Ectodermal cell (in vitro differentiated cells): ENCODE measurements at regions not wholly inside any gene's neighbourhood (a gene's known extent, or its start where the extent isn't known, plus 50 kb on each side); places are given as distances from the start of the nearest gene placed in this dataset.

Experiments
- H3K27ac ChIP-seq: 2 replicates; pipeline ENCODE4 v1.7.0; 2013; ENCODE audit warnings: mild to moderate bottlenecking, low read depth, low read length; ENCODE audit not compliant: insufficient read depth, poor library complexity, severe bottlenecking
- H3K27me3 ChIP-seq: 2 replicates; pipeline ENCODE4 v1.7.0; 2013; ENCODE audit warnings: mild to moderate bottlenecking, low read length; ENCODE audit not compliant: insufficient read depth, control insufficient read depth, poor library complexity, severe bottlenecking
- H3K36me3 ChIP-seq: one replicate; pipeline ENCODE4 v1.7.0; 2013; ENCODE audit warnings: low read length; ENCODE audit not compliant: control insufficient read depth, insufficient read depth
- H3K4me1 ChIP-seq: one replicate; pipeline ENCODE4 v1.7.0; 2013; ENCODE audit warnings: low read length; ENCODE audit not compliant: control insufficient read depth, insufficient read depth
- H3K4me3 ChIP-seq: 2 replicates; pipeline ENCODE4 v1.7.0; 2013; ENCODE audit warnings: low read depth, low read length, control low read depth; ENCODE audit not compliant: insufficient read depth
- H3K9me3 ChIP-seq: 2 replicates; pipeline ENCODE4 v1.7.0; 2013; ENCODE audit warnings: mild to moderate bottlenecking, low read length, moderate library complexity; ENCODE audit not compliant: control insufficient read depth
- WGBS, 2 experiments: methylation state at CpG; one replicate each; pipeline ENCODE4 v1.1.7; 2013; ENCODE audit warnings: missing lambda C conversion rate in 2 of 2; 5-methylcytosine and 5-hydroxymethylcytosine counted together

DNA sequence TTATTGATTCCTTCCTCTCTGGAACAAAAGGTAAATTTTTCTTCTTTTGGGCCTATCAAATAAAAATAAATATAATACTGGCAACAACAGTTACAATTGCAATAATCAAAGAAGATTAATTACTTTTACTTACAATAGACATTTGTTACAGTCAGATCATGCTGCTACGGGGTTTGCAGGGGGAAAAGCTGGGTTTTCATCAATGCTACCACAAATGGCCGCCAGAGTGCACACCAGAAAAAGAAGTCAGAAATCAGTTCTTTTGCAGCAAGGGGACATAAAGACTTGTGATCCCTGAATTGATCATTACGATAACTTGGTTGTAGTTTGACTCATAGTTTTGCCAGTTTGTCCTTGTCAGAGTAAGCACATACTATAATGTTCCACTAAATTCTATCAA, 714.5 kb upstream of the EYS start:
- H3K36me3 ChIP-seq = no peaks in the 10 kb centered on the region
- H3K4me1 ChIP-seq = no peaks in the 10 kb centered on the region
- no peaks in the 10 kb centered on the region for H3K27me3 ChIP-seq
- no peak overlapping the region for H3K27ac ChIP-seq
- WGBS, 2 experiments = 58 to 59% methylated on average over 3 of the region's 3 CpGs
- no peaks in the 10 kb centered on the region for H3K9me3 ChIP-seq
- H3K4me3 ChIP-seq = no peak overlapping the region

DNA sequence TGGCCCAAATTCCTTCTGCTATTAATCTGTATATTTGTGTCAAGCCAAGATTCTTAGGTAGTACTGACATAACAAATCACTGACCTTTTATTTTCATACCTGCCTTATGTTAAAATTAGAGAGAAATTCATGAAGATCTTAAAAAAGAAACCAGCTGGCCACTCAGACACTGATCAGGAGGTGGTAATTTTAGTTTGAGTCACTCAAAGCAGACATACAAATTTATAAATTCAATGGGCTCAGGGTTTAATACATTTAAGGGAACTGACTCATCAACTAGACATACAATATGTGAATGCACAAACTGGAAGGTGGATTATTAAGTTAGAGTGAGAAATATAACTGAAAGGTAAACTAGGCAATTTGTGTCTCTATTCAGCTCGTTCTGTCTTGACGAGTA, 711.9 kb upstream of the EYS start:
- Histone ChIP-seq H3K4me1 (no peaks in the 10 kb centered on the region), H3K36me3 (no peaks in the 10 kb centered on the region), H3K9me3 (no peaks in the 10 kb centered on the region), H3K27ac (no peak overlapping the region), H3K27me3 (no peaks in the 10 kb centered on the region), H3K4me3 (no peak overlapping the region)
- WGBS, 2 experiments = 84 to 94% methylated on average over 2 of the region's 2 CpGs

DNA sequence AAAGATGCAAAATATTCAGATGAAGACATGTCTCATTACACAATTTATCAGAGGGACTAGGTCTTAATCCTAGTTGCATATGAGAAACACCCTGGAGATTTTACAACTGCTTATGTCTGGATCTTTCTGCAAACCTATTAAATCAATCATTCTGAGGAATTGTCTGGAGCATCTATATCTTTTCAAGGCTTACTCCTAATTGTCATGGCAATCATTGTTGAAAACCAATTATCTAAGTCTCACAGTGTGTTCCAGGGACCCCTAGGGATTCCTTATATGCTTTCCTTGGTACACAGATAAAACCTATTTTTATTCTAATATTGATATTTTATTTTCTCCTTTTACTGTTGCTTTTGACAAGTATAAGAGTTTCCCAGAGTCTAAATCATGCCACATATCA, 696.9 kb upstream of the EYS start:
- Histone ChIP-seq H3K27me3 (no peaks in the 10 kb centered on the region), H3K4me3 (no peak overlapping the region), H3K9me3 (no peaks in the 10 kb centered on the region), H3K4me1 (no peaks in the 10 kb centered on the region), H3K27ac (no peak overlapping the region), H3K36me3 (no peaks in the 10 kb centered on the region)

DNA sequence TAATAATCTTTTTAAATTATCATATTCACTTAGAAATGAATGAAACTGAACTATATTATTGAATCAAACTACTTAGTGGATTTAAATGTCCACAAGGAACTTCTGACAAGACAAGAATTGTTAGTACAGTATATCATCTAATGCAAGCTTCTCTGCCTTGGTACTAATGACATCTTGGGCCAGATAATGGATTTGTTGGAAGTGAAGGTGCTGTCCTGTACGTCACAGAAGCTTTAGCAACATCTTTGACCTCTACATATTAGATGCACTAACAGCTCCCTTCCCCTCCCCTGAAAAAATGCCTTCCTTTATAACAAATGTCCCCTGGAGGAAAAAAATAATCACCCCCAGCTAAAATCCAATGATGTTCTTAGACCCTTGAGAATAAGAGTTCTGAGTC, 695.8 kb upstream of the EYS start:
- WGBS, 2 experiments = 94 to 100% methylated on average over 1 of the region's 1 CpG
- Histone ChIP-seq H3K27ac (no peak overlapping the region), H3K36me3 (no peaks in the 10 kb centered on the region)

DNA sequence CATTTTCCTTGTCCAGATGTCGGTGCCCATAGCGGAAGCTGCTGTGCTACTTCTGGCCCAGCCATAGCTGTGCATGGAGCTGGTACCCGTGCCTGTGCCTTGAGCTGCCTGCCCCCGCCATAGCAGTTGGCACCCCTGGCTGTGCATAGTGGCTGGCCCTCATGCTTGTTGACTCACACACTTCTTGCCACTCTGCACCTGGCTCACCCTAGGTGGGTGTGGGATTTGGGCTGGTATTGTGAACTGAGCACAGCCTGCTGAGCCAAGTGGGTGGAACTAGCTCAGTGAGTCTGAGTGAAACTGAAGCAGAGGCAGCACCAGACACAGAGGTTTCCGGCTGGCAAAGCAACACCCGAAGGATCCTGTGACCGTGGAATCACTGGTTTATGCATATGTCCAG, 689.5 kb upstream of the EYS start:
- no peaks in the 10 kb centered on the region for H3K36me3 ChIP-seq
- no peaks in the 10 kb centered on the region for H3K27me3 ChIP-seq
- WGBS, 2 experiments = 95 to 96% methylated on average over 7 of the region's 7 CpGs
- H3K9me3 ChIP-seq = no peaks in the 10 kb centered on the region
- H3K27ac ChIP-seq = no peak overlapping the region
- no peaks in the 10 kb centered on the region for H3K4me1 ChIP-seq
- no peak overlapping the region for H3K4me3 ChIP-seq

More for the DNA sequence above, 695.8 kb upstream of the EYS start:
- Histone ChIP-seq H3K4me3 (no peak overlapping the region), H3K4me1 (no peaks in the 10 kb centered on the region), H3K27me3 (no peaks in the 10 kb centered on the region), H3K9me3 (no peaks in the 10 kb centered on the region)

DNA sequence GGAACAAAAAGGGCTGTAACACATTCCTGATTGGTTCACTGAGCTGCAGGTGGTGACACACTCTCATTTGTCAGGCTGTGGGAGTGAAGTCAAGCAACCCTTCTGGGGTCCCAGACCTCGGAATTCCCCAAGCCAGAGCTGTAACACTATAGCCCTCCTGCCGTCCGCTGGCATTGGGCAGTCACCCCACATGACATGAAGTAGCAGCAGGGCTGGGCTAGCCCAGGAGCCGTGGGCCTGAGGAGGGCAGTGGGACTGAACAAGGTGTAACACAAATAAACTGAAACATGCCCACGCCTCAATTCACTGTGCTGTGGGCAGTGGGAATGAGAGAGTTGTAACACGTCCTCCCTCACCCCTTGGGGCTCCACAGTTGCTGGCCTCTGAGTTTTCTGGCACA, 689.1 kb upstream of the EYS start:
- no peaks in the 10 kb centered on the region for H3K9me3 ChIP-seq
- no peaks in the 10 kb centered on the region for H3K27me3 ChIP-seq
- H3K4me1 ChIP-seq = no peaks in the 10 kb centered on the region
- 94 to 95% methylated on average over 6 of the region's 6 CpGs for WGBS, 2 experiments
- H3K4me3 ChIP-seq = no peak overlapping the region
- H3K36me3 ChIP-seq = no peaks in the 10 kb centered on the region
- no peak overlapping the region for H3K27ac ChIP-seq

DNA sequence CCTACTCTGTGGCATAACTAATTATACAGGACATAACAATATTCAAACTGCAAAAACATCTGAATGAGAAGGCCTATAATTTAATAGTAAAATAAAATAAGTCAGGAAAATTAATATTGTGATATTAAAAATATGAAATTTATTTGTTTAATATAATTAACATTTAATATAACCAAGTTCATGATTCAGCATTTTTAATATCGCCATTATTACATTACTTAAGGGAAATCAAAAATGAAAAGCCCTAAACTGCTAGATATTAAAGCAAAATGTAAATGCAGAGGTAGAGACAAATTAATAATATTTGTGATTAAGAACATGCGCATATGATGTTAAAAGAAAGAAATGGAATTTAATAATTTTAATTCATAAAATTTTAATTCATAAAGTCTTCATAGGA, 683.4 kb upstream of the EYS start:
- H3K9me3 ChIP-seq = no peaks in the 10 kb centered on the region
- no peaks in the 10 kb centered on the region for H3K27me3 ChIP-seq
- no CpG with 5 or more reads among the region's 2 CpGs for WGBS, 2 experiments
- no peak overlapping the region for H3K27ac ChIP-seq
- no peaks in the 10 kb centered on the region for H3K4me1 ChIP-seq
- H3K4me3 ChIP-seq = no peak overlapping the region
- no peaks in the 10 kb centered on the region for H3K36me3 ChIP-seq

DNA sequence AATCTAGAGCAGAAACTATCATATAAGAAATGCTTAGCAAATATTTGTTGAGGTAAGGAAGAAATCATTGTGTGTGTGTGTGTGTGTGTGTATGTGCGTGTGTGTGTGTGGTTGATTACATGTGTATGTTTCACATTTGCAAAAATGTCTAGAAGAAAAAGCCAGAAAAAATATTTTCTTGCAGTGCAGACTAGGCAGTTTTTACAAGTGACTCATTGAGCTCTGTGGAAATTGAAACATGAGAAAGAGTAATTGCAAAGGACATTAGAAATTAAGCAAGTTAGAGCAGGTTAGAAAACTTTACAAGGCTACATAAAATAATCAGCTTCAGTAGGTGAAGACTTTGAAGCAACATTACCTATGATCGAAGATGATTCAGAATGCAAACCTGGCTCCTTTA, 669.0 kb upstream of the EYS start:
- Histone ChIP-seq H3K4me3 (no peak overlapping the region), H3K4me1 (no peaks in the 10 kb centered on the region), H3K27me3 (no peaks in the 10 kb centered on the region), H3K9me3 (no peaks in the 10 kb centered on the region), H3K36me3 (no peaks in the 10 kb centered on the region), H3K27ac (no peak overlapping the region)
- 82 to 93% methylated on average over 2 of the region's 2 CpGs for WGBS, 2 experiments

DNA sequence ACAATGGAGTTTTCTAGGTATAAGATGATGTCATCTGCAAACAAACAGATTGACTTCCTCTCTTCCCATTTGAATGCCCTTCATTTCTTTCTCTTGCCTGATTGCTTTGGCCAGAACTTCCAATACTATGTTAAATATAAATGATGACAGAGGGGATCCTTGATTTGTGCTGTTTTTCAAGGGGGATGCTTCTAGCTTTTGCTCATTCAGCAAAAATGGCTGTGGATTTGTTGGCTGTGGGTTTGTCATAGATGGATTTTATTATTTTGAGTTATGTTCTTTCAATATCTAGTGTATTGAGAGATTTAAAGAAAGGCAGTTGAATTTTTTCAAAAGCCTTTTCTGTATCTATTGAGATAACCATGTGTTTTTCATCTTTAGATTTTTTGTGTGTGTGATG, 662.4 kb upstream of the EYS start:
- H3K9me3 ChIP-seq = no peaks in the 10 kb centered on the region
- H3K36me3 ChIP-seq = no peaks in the 10 kb centered on the region
- no peaks in the 10 kb centered on the region for H3K27me3 ChIP-seq
- H3K4me3 ChIP-seq = no peak overlapping the region
- no peaks in the 10 kb centered on the region for H3K4me1 ChIP-seq
- no peak overlapping the region for H3K27ac ChIP-seq

DNA sequence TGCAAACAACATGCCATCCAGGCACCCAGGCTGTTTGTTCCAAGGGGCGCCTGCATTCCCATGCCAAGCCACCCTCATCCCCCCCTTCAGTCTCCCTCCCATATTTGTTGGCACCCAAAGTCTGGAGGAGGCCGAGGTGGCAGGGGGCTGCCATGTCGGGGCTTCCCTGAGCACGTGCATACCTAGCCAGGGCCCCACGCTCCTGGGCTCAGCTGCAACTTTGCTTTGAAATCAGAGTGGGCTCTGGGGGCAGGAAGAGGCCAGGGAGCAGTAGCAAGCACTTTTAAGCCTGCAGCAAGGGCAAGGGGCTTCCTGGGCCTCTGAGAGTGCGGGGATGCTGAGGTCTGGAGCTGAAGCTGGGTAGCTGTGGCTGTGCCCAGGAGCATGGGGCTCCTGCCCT, 655.9 kb upstream of the EYS start:
- Histone ChIP-seq H3K27ac (no peak overlapping the region), H3K4me3 (no peak overlapping the region), H3K36me3 (no peaks in the 10 kb centered on the region), H3K4me1 (no peaks in the 10 kb centered on the region), H3K9me3 (no peaks in the 10 kb centered on the region), H3K27me3 (no peaks in the 10 kb centered on the region)
- 85 to 87% methylated on average over 6 of the region's 6 CpGs for WGBS, 2 experiments

DNA sequence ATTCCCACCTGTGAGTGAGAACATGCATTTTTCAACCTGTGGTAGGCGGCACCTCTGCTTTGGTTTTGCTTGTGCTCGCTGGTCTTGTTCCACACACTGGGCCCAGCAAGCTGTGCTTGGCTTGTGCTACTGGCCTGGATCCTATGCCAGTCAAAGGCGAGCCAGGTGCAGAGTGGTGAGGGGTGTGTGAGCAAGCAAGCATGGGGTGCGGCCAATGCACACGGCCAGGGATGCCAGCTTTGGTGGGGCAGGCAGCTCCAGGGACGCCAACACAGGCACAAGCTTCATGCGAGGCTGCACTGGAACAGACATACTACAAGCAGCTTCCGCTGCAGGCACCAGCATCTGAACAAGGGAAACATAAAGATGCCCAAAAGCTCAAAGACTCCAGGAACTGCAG, 654.9 kb upstream of the EYS start:
- no peak overlapping the region for H3K4me3 ChIP-seq
- no peaks in the 10 kb centered on the region for H3K9me3 ChIP-seq
- no peaks in the 10 kb centered on the region for H3K36me3 ChIP-seq
- H3K27me3 ChIP-seq = no peaks in the 10 kb centered on the region
- no peaks in the 10 kb centered on the region for H3K4me1 ChIP-seq
- 93 to 95% methylated on average over 8 of the region's 8 CpGs for WGBS, 2 experiments
- H3K27ac ChIP-seq = no peak overlapping the region
